Osteocyte (in vitro differentiated cells): ENCODE measurements at regions not wholly inside any gene's neighbourhood (a gene's known extent, or its start where the extent isn't known, plus 50 kb on each side); places are given as distances from the start of the nearest gene placed in this dataset.

Experiments
- DNase-seq: peaks from one replicate; pipeline ENCODE4 v3.0.0; 2021; ENCODE audit warnings: mixed read lengths; ENCODE audit not compliant: unreplicated experiment; ENCODE audit errors: extremely low spot score
- H3K27ac Mint-ChIP-seq: one replicate; pipeline ENCODE4 v1.8.0; 2021; ENCODE audit warnings: mild to moderate bottlenecking, mixed read lengths; ENCODE audit not compliant: unreplicated experiment
- H3K27me3 Mint-ChIP-seq: one replicate; pipeline ENCODE4 v1.8.0; 2021; ENCODE audit warnings: mixed read lengths; ENCODE audit not compliant: unreplicated experiment
- H3K36me3 Mint-ChIP-seq: one replicate; pipeline ENCODE4 v1.8.0; 2021; ENCODE audit warnings: mixed read lengths; ENCODE audit not compliant: unreplicated experiment
- H3K4me1 Mint-ChIP-seq: one replicate; pipeline ENCODE4 v1.8.0; 2021; ENCODE audit warnings: mixed read lengths; ENCODE audit not compliant: unreplicated experiment
- H3K4me3 Mint-ChIP-seq: one replicate; pipeline ENCODE4 v1.8.0; 2021; ENCODE audit warnings: mild to moderate bottlenecking, moderate library complexity, mixed read lengths; ENCODE audit not compliant: unreplicated experiment
- H3K9me3 Mint-ChIP-seq: one replicate; pipeline ENCODE4 v1.8.0; 2021; ENCODE audit warnings: mixed read lengths; ENCODE audit not compliant: unreplicated experiment
- TF ChIP-seq, protein P1 (sequence below): fragments of 200-600 bp; sonication (generic); IDR thresholded peaks from 2 replicates; pipeline ENCODE4 v1.5.0; 2021; ENCODE audit warnings: antibody characterized with exemption, mild to moderate bottlenecking, moderate library complexity

GRCh38 chr10:124152139-124153022 is 59.0 kb upstream of the CHST15 start:
- no peaks in the 10 kb centered on the region for H3K27me3 Mint-ChIP-seq
- peak overlapping the region; percentile 26 for H3K4me3 Mint-ChIP-seq
- TF ChIP-seq, protein P1, sequence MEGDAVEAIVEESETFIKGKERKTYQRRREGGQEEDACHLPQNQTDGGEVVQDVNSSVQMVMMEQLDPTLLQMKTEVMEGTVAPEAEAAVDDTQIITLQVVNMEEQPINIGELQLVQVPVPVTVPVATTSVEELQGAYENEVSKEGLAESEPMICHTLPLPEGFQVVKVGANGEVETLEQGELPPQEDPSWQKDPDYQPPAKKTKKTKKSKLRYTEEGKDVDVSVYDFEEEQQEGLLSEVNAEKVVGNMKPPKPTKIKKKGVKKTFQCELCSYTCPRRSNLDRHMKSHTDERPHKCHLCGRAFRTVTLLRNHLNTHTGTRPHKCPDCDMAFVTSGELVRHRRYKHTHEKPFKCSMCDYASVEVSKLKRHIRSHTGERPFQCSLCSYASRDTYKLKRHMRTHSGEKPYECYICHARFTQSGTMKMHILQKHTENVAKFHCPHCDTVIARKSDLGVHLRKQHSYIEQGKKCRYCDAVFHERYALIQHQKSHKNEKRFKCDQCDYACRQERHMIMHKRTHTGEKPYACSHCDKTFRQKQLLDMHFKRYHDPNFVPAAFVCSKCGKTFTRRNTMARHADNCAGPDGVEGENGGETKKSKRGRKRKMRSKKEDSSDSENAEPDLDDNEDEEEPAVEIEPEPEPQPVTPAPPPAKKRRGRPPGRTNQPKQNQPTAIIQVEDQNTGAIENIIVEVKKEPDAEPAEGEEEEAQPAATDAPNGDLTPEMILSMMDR, result no peak
- H3K9me3 Mint-ChIP-seq, result peaks cover under 1% of the 10 kb centered on the region
- H3K4me1 Mint-ChIP-seq, result peaks cover 35% of the 10 kb centered on the region
- no peak for DNase-seq
- H3K36me3 Mint-ChIP-seq, result no peaks in the 10 kb centered on the region
- H3K27ac Mint-ChIP-seq, result no peak overlapping the region

DNA sequence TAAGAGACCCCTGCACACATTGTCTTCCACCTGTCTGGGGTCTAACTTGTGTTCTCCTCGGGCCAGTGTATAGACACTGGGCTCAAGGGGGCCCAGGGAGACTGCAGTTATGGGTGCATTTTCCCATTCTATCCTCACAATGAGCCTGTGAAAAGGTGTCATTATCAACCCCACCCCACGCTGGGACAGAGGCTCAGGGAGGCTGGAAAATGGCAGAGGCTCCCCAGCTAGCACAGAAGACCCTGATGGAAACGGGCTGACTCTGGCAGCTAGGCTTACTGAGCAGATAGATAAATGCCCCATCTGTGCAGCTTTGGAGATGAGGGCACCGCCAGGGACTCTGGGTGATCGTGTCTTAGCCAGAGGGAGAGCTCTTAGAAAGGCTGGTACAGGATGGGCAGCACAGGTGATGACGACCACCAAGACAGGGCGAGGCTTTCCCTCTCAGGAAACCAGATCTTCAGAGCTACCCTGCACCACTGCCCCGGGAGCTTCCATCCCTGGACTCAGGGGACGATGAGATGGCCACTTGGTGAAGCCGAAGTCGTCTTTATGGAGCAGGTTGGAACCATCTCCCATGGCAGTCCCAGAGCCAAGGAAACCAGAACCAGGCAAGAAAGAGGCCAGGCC is 58.2 kb upstream of the CHST15 start:
- Mint-ChIP-seq H3K4me1 (peaks cover 27% of the 10 kb centered on the region), H3K4me3 (no peak overlapping the region), H3K9me3 (no peaks in the 10 kb centered on the region), H3K27ac (peak overlapping the region; percentile 54), H3K27me3 (no peaks in the 10 kb centered on the region), H3K36me3 (no peaks in the 10 kb centered on the region)
- no peak for DNase-seq
- TF ChIP-seq, protein P1, result no peak

DNA sequence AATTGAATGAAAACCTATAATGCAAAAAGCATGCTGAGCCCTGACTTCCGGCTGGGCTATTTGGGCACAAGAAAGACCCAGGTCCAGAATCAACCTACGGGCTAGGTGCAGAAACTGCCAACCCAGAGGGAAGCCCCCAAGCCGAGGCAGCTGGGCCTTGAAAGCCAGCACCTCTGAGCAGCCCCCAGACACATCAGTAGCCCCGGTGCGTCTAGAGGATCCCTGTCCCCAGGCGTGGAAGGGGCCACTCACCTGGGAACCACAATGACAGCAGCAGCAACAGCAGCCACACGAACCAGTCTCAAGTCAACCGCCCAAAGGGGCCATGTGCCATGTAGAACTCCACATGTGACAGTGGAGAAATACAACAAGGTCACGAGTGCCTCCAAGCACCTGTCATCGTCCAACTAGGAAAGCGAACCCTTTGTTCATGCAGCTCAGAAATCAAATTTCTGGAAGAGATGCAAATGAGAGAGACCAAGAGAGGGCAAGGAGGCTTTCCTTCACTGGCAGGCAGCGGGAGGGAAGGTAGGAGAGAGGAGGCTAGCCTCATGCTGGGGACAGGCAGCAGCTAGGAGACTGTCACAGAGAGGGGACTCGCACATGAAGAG is 57.5 kb upstream of the CHST15 start:
- peaks cover 20% of the 10 kb centered on the region for H3K4me1 Mint-ChIP-seq
- H3K9me3 Mint-ChIP-seq, result no peaks in the 10 kb centered on the region
- DNase-seq, result no peak
- H3K36me3 Mint-ChIP-seq, result no peaks in the 10 kb centered on the region
- no peak overlapping the region for H3K27ac Mint-ChIP-seq
- H3K4me3 Mint-ChIP-seq, result no peak overlapping the region
- TF ChIP-seq, protein P1, result no peak
- no peaks in the 10 kb centered on the region for H3K27me3 Mint-ChIP-seq

- H3K27me3 Mint-ChIP-seq, result no peaks in the 10 kb centered on the region
- H3K36me3 Mint-ChIP-seq, result no peaks in the 10 kb centered on the region
- H3K27ac Mint-ChIP-seq, result no peak overlapping the region
- DNase-seq, result no peak
- no peak overlapping the region for H3K4me3 Mint-ChIP-seq
- H3K9me3 Mint-ChIP-seq, result no peaks in the 10 kb centered on the region
- TF ChIP-seq, protein P1, result no peak
- H3K4me1 Mint-ChIP-seq, result peaks cover 14% of the 10 kb centered on the region
Measured at GRCh38 chr10:124150189-124150806, 56.9 kb upstream of the CHST15 start.
